HEK293 (cell line): ENCODE measurements at regions not wholly inside any gene's neighbourhood (a gene's known extent, or its start where the extent isn't known, plus 50 kb on each side); places are given as distances from the start of the nearest gene placed in this dataset.

Experiments used
- CTCF ChIA-PET: fragments of 350-600 bp; formaldehyde crosslinking; extraction: SDS; loops from one replicate; lab custom pipeline; 2021; ENCODE audit warnings: antibody characterized with exemption; lab: Yijun Ruan, JAX
- POLR2A ChIA-PET: fragments of 300-600 bp; formaldehyde crosslinking; extraction: SDS; loops from one replicate; lab custom pipeline; 2020; ENCODE audit warnings: antibody characterized with exemption, inconsistent platforms; lab: Yijun Ruan, JAX
- H3K27ac ChIP-seq: fragments of 200-500 bp; sonication (Bioruptor generic); 2 replicates; pipeline ENCODE4 v1.5.1; 2014; ENCODE audit warnings: low read depth, low read length, control low read depth, inconsistent platforms; ENCODE audit errors: extremely low read depth
- H3K36me3 ChIP-seq, 2 experiments: fragments of 200-500 bp in 1 of 2; sonication (Bioruptor generic) in 1 of 2; 1 replicate in 1 of 2; 2 replicates in 1 of 2; pipeline ENCODE4 v1.5.1; 2014 to 2017; ENCODE audit warnings: inconsistent platforms in 2 of 2, low read length in 2 of 2; ENCODE audit not compliant: control insufficient read depth in 2 of 2, insufficient read depth in 1 of 2
- H3K4me1 ChIP-seq: fragments of 200-500 bp; sonication (Bioruptor generic); 2 replicates; pipeline ENCODE4 v1.5.1; 2014; ENCODE audit warnings: mild to moderate bottlenecking, low read length, inconsistent platforms; ENCODE audit not compliant: control insufficient read depth, insufficient read depth
- H3K4me3 ChIP-seq: 2 replicates; pipeline ENCODE4 v1.5.1; 2011; ENCODE audit warnings: low read depth, mild to moderate bottlenecking, control low read depth, low read length, moderate library complexity
- H3K9me3 ChIP-seq: fragments of 200-500 bp; sonication (Bioruptor generic); 2 replicates; pipeline ENCODE4 v1.5.1; 2014; ENCODE audit warnings: low read depth, low read length, inconsistent platforms; ENCODE audit not compliant: control insufficient read depth, insufficient read depth
- CTCF ChIP-seq: fragments of 450-650 bp; formaldehyde crosslinking; IDR thresholded peaks from 2 replicates; pipeline ENCODE4 v1.5.1; 2016; ENCODE audit warnings: missing biosample characterization, missing genetic modification characterization
- HIC1 ChIP-seq: fragments of 450-650 bp; formaldehyde crosslinking; IDR thresholded peaks from 2 replicates; pipeline ENCODE4 v1.5.1; 2016; ENCODE audit warnings: missing biosample characterization, missing genetic modification characterization
- KLF7 ChIP-seq: fragments of 450-650 bp; formaldehyde crosslinking; IDR thresholded peaks from 2 replicates; pipeline ENCODE4 v1.5.1; 2016; ENCODE audit warnings: missing biosample characterization, missing genetic modification characterization, borderline replicate concordance
- KLF9 ChIP-seq: fragments of 450-650 bp; formaldehyde crosslinking; IDR thresholded peaks from 2 replicates; pipeline ENCODE4 v1.5.1; 2016; ENCODE audit warnings: missing biosample characterization, missing genetic modification characterization, low read depth
- PRDM6 ChIP-seq: fragments of 450-650 bp; formaldehyde crosslinking; IDR thresholded peaks from 2 replicates; pipeline ENCODE4 v1.5.1; 2017; ENCODE audit warnings: missing biosample characterization, missing genetic modification characterization
- REST ChIP-seq: fragments of 450-650 bp; formaldehyde crosslinking; IDR thresholded peaks from 2 replicates; pipeline ENCODE4 v1.5.1; 2016; ENCODE audit warnings: missing biosample characterization, missing genetic modification characterization
- SP7 ChIP-seq: fragments of 450-650 bp; formaldehyde crosslinking; IDR thresholded peaks from 2 replicates; pipeline ENCODE4 v1.5.1; 2016; ENCODE audit warnings: missing biosample characterization, missing genetic modification characterization
- ZBTB17 ChIP-seq: fragments of 450-650 bp; formaldehyde crosslinking; IDR thresholded peaks from 2 replicates; pipeline ENCODE4 v1.5.1; 2016; ENCODE audit warnings: missing biosample characterization, missing genetic modification characterization
- ZNF155 ChIP-seq: fragments of 450-650 bp; formaldehyde crosslinking; IDR thresholded peaks from 2 replicates; pipeline ENCODE4 v1.5.1; 2016; ENCODE audit warnings: missing biosample characterization, missing genetic modification characterization
- ZNF157 ChIP-seq: fragments of 450-650 bp; formaldehyde crosslinking; IDR thresholded peaks from 2 replicates; pipeline ENCODE4 v1.5.1; 2016; ENCODE audit warnings: missing biosample characterization, missing genetic modification characterization
- ZNF175 ChIP-seq: fragments of 450-650 bp; formaldehyde crosslinking; IDR thresholded peaks from 2 replicates; pipeline ENCODE4 v1.5.1; 2016; ENCODE audit warnings: missing biosample characterization, missing genetic modification characterization
- ZNF202 ChIP-seq: fragments of 450-650 bp; formaldehyde crosslinking; IDR thresholded peaks from 2 replicates; pipeline ENCODE4 v1.5.1; 2016; ENCODE audit warnings: missing biosample characterization, missing genetic modification characterization, borderline replicate concordance
- ZNF214 ChIP-seq: fragments of 450-650 bp; formaldehyde crosslinking; IDR thresholded peaks from 2 replicates; pipeline ENCODE4 v1.5.1; 2017; ENCODE audit warnings: missing biosample characterization, mild to moderate bottlenecking, missing genetic modification characterization, borderline replicate concordance
- ZNF23 ChIP-seq: fragments of 450-650 bp; formaldehyde crosslinking; IDR thresholded peaks from 2 replicates; pipeline ENCODE4 v1.5.1; 2016; ENCODE audit warnings: missing biosample characterization, missing genetic modification characterization, borderline replicate concordance
- ZNF274 ChIP-seq, 2 experiments: fragments of 200-500 bp in 1 of 2; fragments of 450-650 bp in 1 of 2; sonication (Bioruptor generic) in 1 of 2; formaldehyde crosslinking in 1 of 2; IDR thresholded peaks; 2 replicates each; pipeline versions ENCODE4 v1.5.1 to v1.6.1; 2014 to 2016; ENCODE audit warnings: borderline replicate concordance in 1 of 2, inconsistent platforms in 1 of 2, low read length in 1 of 2, missing biosample characterization in 1 of 2, missing genetic modification characterization in 1 of 2
- ZNF426 ChIP-seq: fragments of 450-650 bp; formaldehyde crosslinking; IDR thresholded peaks from 2 replicates; pipeline ENCODE4 v1.5.1; 2017; ENCODE audit warnings: missing biosample characterization, missing genetic modification characterization, mild to moderate bottlenecking, inconsistent platforms, moderate library complexity
- ZNF521 ChIP-seq: fragments of 450-650 bp; formaldehyde crosslinking; IDR thresholded peaks from 2 replicates; pipeline ENCODE4 v1.5.1; 2017; ENCODE audit warnings: missing biosample characterization, mild to moderate bottlenecking, missing genetic modification characterization
- ZNF544 ChIP-seq: fragments of 450-650 bp; formaldehyde crosslinking; IDR thresholded peaks from 2 replicates; pipeline ENCODE4 v1.5.0; 2017; ENCODE audit warnings: missing biosample characterization, missing genetic modification characterization
- ZNF626 ChIP-seq: fragments of 450-650 bp; sonication (Bioruptor Pico); formaldehyde crosslinking; IDR thresholded peaks from 2 replicates; pipeline ENCODE4 v1.5.1; 2018; ENCODE audit warnings: missing biosample characterization, missing genetic modification characterization, inconsistent platforms
- ZNF658 ChIP-seq: fragments of 450-650 bp; formaldehyde crosslinking; IDR thresholded peaks from 2 replicates; pipeline ENCODE4; 2016; ENCODE audit warnings: missing biosample characterization, missing genetic modification characterization
- ZNF677 ChIP-seq: fragments of 450-650 bp; IDR thresholded peaks from 2 replicates; pipeline ENCODE4 v1.5.0; 2018; ENCODE audit warnings: missing biosample characterization, mild to moderate bottlenecking, missing genetic modification characterization, moderate library complexity
- ZNF704 ChIP-seq: fragments of 450-650 bp; formaldehyde crosslinking; IDR thresholded peaks from 2 replicates; pipeline ENCODE4 v1.5.1; 2016; ENCODE audit warnings: missing biosample characterization, missing genetic modification characterization
- ZNF776 ChIP-seq: fragments of 450-650 bp; formaldehyde crosslinking; IDR thresholded peaks from 2 replicates; pipeline ENCODE4 v1.5.0; 2017; ENCODE audit warnings: missing biosample characterization, missing genetic modification characterization, borderline replicate concordance
- ZNF843 ChIP-seq: fragments of 450-650 bp; formaldehyde crosslinking; IDR thresholded peaks from 2 replicates; pipeline ENCODE4 v1.5.1; 2016; ENCODE audit warnings: missing biosample characterization, missing genetic modification characterization
- ZXDB ChIP-seq: fragments of 450-650 bp; formaldehyde crosslinking; IDR thresholded peaks from 2 replicates; pipeline ENCODE4 v1.5.1; 2016; ENCODE audit warnings: missing biosample characterization, missing genetic modification characterization

GRCh38 chr11:129596351-129596750 lies 219.3 kb upstream of the TMEM45B start (continued):
- TF ChIP-seq REST (tag by site-specific recombination), result no peak
- TF ChIP-seq ZNF214, result no peak
- TF ChIP-seq ZNF426 (tag by site-specific recombination), result no peak

GRCh38 chr11:129598378-129598777 lies 217.3 kb upstream of the TMEM45B start:
- H3K27ac ChIP-seq, result no peak overlapping the region
- no peaks in the 10 kb centered on the region for H3K36me3 ChIP-seq
- ChIA-PET POLR2A (no interaction called here), CTCF (no interaction called here)
- no peak for TF ChIP-seq KLF9 (tag by site-specific recombination)
- no peak for TF ChIP-seq ZNF658 (tag by site-specific recombination)
- no peak for TF ChIP-seq ZXDB (tag by site-specific recombination)
- no peak for TF ChIP-seq ZNF677 (tag by site-specific recombination)
- TF ChIP-seq ZNF175 (tag by site-specific recombination), result no peak
- TF ChIP-seq PRDM6 (tag by site-specific recombination), result no peak
- TF ChIP-seq ZNF202, result no peak
- no peak for TF ChIP-seq CTCF (tag by site-specific recombination)
- TF ChIP-seq ZNF521 (tag by site-specific recombination), result no peak
- TF ChIP-seq ZNF544, result no peak
- TF ChIP-seq SP7 (tag by site-specific recombination), result no peak
- no peak for TF ChIP-seq ZNF776 (tag by site-specific recombination)
- TF ChIP-seq ZNF157 (tag by site-specific recombination), result no peak
- no peak for TF ChIP-seq KLF7
- TF ChIP-seq ZNF23 (tag by site-specific recombination), result no peak
- no peaks in the 10 kb centered on the region for H3K4me1 ChIP-seq
- H3K9me3 ChIP-seq, result no peaks in the 10 kb centered on the region
- H3K4me3 ChIP-seq, result no peak overlapping the region

- POLR2A ChIA-PET, result no interaction called here
- CTCF ChIA-PET, result interaction anchor here (1.2 kb wide), 1 partner anchor 242 kb away, joined by 4 read pairs; no protein-coding TSS in a partner anchor
- TF ChIP-seq ZNF155 (tag by site-specific recombination) (no peak), ZNF626 (tag by site-specific recombination) (no peak), ZNF843 (tag by site-specific recombination) (no peak), ZBTB17 (tag by site-specific recombination) (no peak), ZNF521 (tag by site-specific recombination) (no peak), HIC1 (tag by site-specific recombination) (no peak), ZNF274 (IDR thresholded peaks at IDR 0.05; ENCODE audit: low read length) (no peak), ZNF274 (tag by site-specific recombination; IDR thresholded peaks at IDR 0.05; ENCODE audit: borderline replicate concordance) (no peak), ZNF704 (tag by site-specific recombination) (no peak), ZNF175 (tag by site-specific recombination) (no peak)
These were observed 209.8 kb upstream of the TMEM45B start for GRCh38 chr11:129605815-129606214.

More at GRCh38 chr11:129605815-129606214, 209.8 kb upstream of the TMEM45B start:
- Histone ChIP-seq H3K36me3 (no peaks in the 10 kb centered on the region), H3K4me1 (no peaks in the 10 kb centered on the region), H3K9me3 (no peaks in the 10 kb centered on the region), H3K4me3 (no peak overlapping the region), H3K27ac (no peak overlapping the region)
